Kidney (tissue), 13 donors: ENCODE measurements at regions not wholly inside any gene's neighbourhood (a gene's known extent, or its start where the extent isn't known, plus 50 kb on each side); places are given as distances from the start of the nearest gene placed in this dataset.
A peak's percentile ranks its signal among the peaks of the same experiment; 100 is the strongest.
"Not testable (repeated sequence)": the region's sequence is repeated elsewhere in the genome, so short reads cannot be mapped to it uniquely, and the experiment has no call there.

Experiments
- DNase-seq, 5 donors: peaks; one replicate each; pipeline ENCODE4 v3.0.0-alpha.2; 2013 to 2020
- FAIRE-seq: peaks from 2 replicates; lab custom pipeline; 2012; peaks lifted over from hg19 to GRCh38; lab: Jason Lieb, UNC
- H3K27ac ChIP-seq, 2 donors: one replicate each; pipeline ENCODE4 v1.7.0; 2013; ENCODE audit warnings: low read depth in 2 of 2, low read length in 2 of 2, inconsistent platforms in 1 of 2
- H3K27me3 ChIP-seq: one replicate; pipeline ENCODE4 v1.7.1; 2013; ENCODE audit warnings: low read length, inconsistent platforms; ENCODE audit not compliant: control insufficient read depth, insufficient read depth
- H3K36me3 ChIP-seq, 3 donors: one replicate each; pipeline versions ENCODE4 v1.7.0 to v1.7.1; 2013; ENCODE audit warnings: low read length in 3 of 3, control low read depth in 1 of 3, inconsistent platforms in 1 of 3; ENCODE audit not compliant: insufficient read depth in 3 of 3, control insufficient read depth in 2 of 3
- H3K4me1 ChIP-seq, 3 donors: one replicate each; pipeline versions ENCODE4 v1.7.0 to v1.7.1; 2013; ENCODE audit warnings: low read length in 3 of 3, inconsistent platforms in 1 of 3, low read depth in 1 of 3; ENCODE audit not compliant: control insufficient read depth in 2 of 3, insufficient read depth in 2 of 3
- H3K4me3 ChIP-seq, 3 donors: one replicate each; pipeline versions ENCODE4 v1.7.0 to v1.8.1; 2013; ENCODE audit warnings: low read length in 3 of 3, control low read depth in 1 of 3, inconsistent platforms in 1 of 3
- H3K9ac ChIP-seq, 3 donors: one replicate each; pipeline versions ENCODE4 v1.7.0 to v1.7.1; 2013; ENCODE audit warnings: low read length in 3 of 3, control low read depth in 1 of 3, inconsistent platforms in 1 of 3
- H3K9me3 ChIP-seq, 3 donors: one replicate each; pipeline versions ENCODE4 v1.7.0 to v1.7.1; 2013; ENCODE audit warnings: low read length in 3 of 3, control low read depth in 1 of 3, inconsistent platforms in 1 of 3; ENCODE audit not compliant: control insufficient read depth in 2 of 3, insufficient read depth in 1 of 3
- CTCF ChIP-seq: IDR thresholded peaks from 3 replicates; pipeline ENCODE4 v1.5.1; 2012; ENCODE audit warnings: mild to moderate bottlenecking, moderate library complexity, borderline replicate concordance; ENCODE audit not compliant: insufficient read depth; ENCODE audit errors: extremely low read depth
- intact Hi-C: fragments of 100-400 bp; cut with DNase I; formaldehyde crosslinking; loops from one replicate; pipeline ENCODE4 v1.11.1; 2022
- donor health status: control.
- donor health status: control.
- donor health status: control.
- donor health status: control.
- donor health status: control.
- donor health status: DM: yes; HTN: yes; CAD: no.
- donor health status: Normal renal cell carcinoma (clear cell type).

DNA sequence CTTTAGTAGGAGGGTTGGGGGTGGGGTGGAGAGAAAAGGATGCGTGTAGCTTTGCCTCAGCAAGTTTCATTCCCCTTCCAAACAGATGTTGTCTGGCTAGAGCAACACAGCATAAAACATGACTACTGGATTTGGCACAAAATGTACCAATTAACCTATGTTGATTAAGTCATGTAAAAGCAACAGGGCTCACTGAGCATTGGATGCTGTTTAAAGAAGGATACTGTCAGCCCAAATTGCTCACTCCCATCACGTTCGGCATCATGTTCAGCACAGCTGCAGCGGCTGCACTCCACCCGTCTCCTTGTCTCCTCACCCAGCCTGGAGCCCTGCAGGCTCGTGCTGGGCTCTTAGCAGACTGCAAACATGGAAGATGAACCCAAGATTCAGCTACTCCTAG is 77.5 kb downstream of the DLEU7 start:
- no peaks in the 10 kb centered on the region for H3K9me3 ChIP-seq
- H3K4me1 ChIP-seq: no peaks in the 10 kb centered on the region
- TF ChIP-seq CTCF: no peak
- no peak overlapping the region for H3K27ac ChIP-seq
- H3K36me3 ChIP-seq: no peaks in the 10 kb centered on the region
- no peaks in the 10 kb centered on the region for H3K27me3 ChIP-seq
- no peak for FAIRE-seq
- no peak overlapping the region for H3K4me3 ChIP-seq
- DNase-seq: peak in 1 of 5 donors; percentile 71
- H3K9ac ChIP-seq: no peak overlapping the region
- intact Hi-C loops: no loop called here

DNA sequence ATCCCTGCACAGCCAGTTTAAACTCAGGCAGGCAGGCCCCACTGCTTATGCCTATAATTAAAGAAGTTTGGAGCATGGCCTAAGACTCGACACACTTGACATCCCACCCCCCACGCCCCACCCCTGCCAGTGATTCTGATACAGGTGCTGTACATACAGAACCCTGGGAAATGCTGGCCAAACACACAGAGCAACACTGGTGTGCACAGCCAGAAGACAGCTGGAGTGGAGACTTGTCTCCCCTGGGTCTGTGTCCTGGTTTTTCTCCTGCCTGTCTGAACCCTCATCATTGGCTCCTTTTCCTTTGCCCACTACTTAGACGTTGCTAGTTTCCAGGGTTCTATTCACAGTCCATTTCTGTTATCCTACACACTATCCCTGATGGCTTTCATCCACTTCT is 76.8 kb downstream of the DLEU7 start:
- intact Hi-C loops: no loop called here
- FAIRE-seq: no peak

GRCh38 chr13:50772881-50773280 is 70.6 kb downstream of the DLEU7 start:
- DNase-seq, FAIRE-seq, H3K27me3 ChIP-seq, H3K27ac ChIP-seq, intact Hi-C loops, H3K4me3 ChIP-seq, H3K4me1 ChIP-seq, H3K9me3 ChIP-seq, H3K36me3 ChIP-seq, H3K9ac ChIP-seq: not testable (repeated sequence)

More for the DNA sequence above, 76.8 kb downstream of the DLEU7 start:
- Histone ChIP-seq H3K27ac (no peak overlapping the region), H3K27me3 (no peaks in the 10 kb centered on the region), H3K9ac (no peak overlapping the region), H3K4me1 (no peaks in the 10 kb centered on the region), H3K4me3 (no peak overlapping the region), H3K36me3 (no peaks in the 10 kb centered on the region), H3K9me3 (no peaks in the 10 kb centered on the region)
- no peak for DNase-seq
- TF ChIP-seq CTCF: no peak
